ENCODE measurements at regions not wholly inside any gene's neighbourhood (a gene's known extent, or its start where the extent isn't known, plus 50 kb on each side); places are given as distances from the start of the nearest gene placed in this dataset.

DNA sequence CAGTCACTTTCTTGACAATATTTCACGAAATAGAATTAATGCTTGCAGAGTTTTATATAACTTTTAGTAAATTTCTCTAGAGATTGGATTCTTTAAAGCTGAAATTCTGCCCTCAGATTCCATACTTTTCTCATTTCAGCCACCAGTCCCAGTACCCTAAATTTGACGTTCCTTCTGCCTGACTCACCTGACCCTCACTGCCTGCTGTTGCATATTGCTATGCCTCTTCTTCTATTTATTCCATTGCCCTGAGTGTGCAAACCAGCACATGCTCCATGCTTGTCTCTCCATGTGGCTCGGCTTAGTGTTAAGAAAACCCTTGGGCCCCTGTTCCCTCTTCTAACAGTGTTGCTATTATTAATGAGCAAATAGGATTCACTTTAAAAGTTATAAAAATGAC is 533.3 kb downstream of the LRFN5 start:
- Histone ChIP-seq H3K36me3 (ENCODE audit: control insufficient read depth in 2 of 2, extremely low read depth in 1 of 2, insufficient read depth in 1 of 2, low read length in 1 of 2) (no peaks in the 10 kb centered on the region), H3K27ac (ENCODE audit: low read length) (no peak overlapping the region), H3K27me3 (replicated peaks in 1 of 2; ENCODE audit: control insufficient read depth in 2 of 2, extremely low read depth in 1 of 2, insufficient read depth in 2 of 2, low read length in 1 of 2) (no peaks in the 10 kb centered on the region), H3K4me1 (ENCODE audit: control insufficient read depth in 1 of 2, extremely low read depth in 1 of 2, insufficient read depth in 2 of 2, low read length in 2 of 2) (no peaks in the 10 kb centered on the region), H3K9me3 (no peaks in the 10 kb centered on the region), H3K4me3 (ENCODE audit: control insufficient read depth in 1 of 2, extremely low read depth in 1 of 2, low read length in 1 of 2) (no peak overlapping the region)
- Mint-ChIP-seq H3K27ac (no peak overlapping the region), H3K4me1 (no peaks in the 10 kb centered on the region), H3K27me3 (no peaks in the 10 kb centered on the region), H3K4me3 (no peak overlapping the region), H3K9me3 (peaks cover 0 to 4% (median 3%) of the 10 kb centered on the region in 3 donors), H3K36me3 (no peaks in the 10 kb centered on the region)
- WGBS (ENCODE audit: insufficient coverage): 60% methylated on average over 1 of the region's 3 CpGs
- ATAC-seq (replicated peaks in 1 of 4) (no peak), DNase-seq (no peak)
- CTCF ChIA-PET: no interaction called here
- POLR2A ChIA-PET: no interaction called here

GRCh38 chr14:42138406-42138805 is 531.7 kb downstream of the LRFN5 start:
- Histone ChIP-seq H3K4me1 (ENCODE audit: control insufficient read depth in 1 of 2, extremely low read depth in 1 of 2, insufficient read depth in 2 of 2, low read length in 2 of 2) (no peaks in the 10 kb centered on the region), H3K36me3 (ENCODE audit: control insufficient read depth in 2 of 2, extremely low read depth in 1 of 2, insufficient read depth in 1 of 2, low read length in 1 of 2) (no peaks in the 10 kb centered on the region), H3K27ac (ENCODE audit: low read length) (no peak overlapping the region), H3K27me3 (replicated peaks in 1 of 2; ENCODE audit: control insufficient read depth in 2 of 2, extremely low read depth in 1 of 2, insufficient read depth in 2 of 2, low read length in 1 of 2) (no peaks in the 10 kb centered on the region), H3K9me3 (no peaks in the 10 kb centered on the region), H3K4me3 (ENCODE audit: control insufficient read depth in 1 of 2, extremely low read depth in 1 of 2, low read length in 1 of 2) (no peak overlapping the region)
- Mint-ChIP-seq H3K9me3 (peaks cover 3 to 11% (median 4%) of the 10 kb centered on the region in 3 donors), H3K27me3 (no peaks in the 10 kb centered on the region), H3K4me1 (no peaks in the 10 kb centered on the region), H3K36me3 (no peaks in the 10 kb centered on the region), H3K27ac (no peak overlapping the region), H3K4me3 (no peak overlapping the region)
- ATAC-seq (replicated peaks in 1 of 4) (no peak), DNase-seq (no peak)
- WGBS (ENCODE audit: insufficient coverage): 82% methylated on average over 1 of the region's 1 CpG
- CTCF ChIA-PET: no interaction called here
- POLR2A ChIA-PET: no interaction called here

DNA sequence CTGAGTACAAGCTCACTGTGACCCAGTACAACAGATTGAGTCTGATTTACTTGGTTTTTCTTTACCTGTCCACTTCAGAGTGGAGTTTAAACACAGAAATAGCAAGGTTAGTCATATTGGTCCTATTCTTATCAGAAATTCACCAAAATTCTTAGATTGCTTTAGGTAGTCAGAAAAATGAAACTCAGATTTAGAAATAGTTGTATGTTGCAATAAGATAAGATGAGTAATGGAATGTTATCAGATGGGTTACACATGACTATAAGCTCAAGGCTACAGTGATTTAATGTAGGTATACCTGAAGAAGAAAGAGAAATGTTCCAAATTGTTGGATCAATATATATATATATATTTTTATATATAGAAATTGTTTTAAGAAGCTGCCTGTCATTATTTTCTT is 524.1 kb downstream of the LRFN5 start:
- no peak overlapping the region for H3K27ac Mint-ChIP-seq
- H3K36me3 ChIP-seq (ENCODE audit: control insufficient read depth in 2 of 2, extremely low read depth in 1 of 2, insufficient read depth in 1 of 2, low read length in 1 of 2): no peaks in the 10 kb centered on the region
- ATAC-seq (replicated peaks in 1 of 4): no peak
- POLR2A ChIA-PET: no interaction called here
- no peaks in the 10 kb centered on the region for H3K27me3 ChIP-seq (replicated peaks in 1 of 2; ENCODE audit: control insufficient read depth in 2 of 2, extremely low read depth in 1 of 2, insufficient read depth in 2 of 2, low read length in 1 of 2)
- H3K27me3 Mint-ChIP-seq: no peaks in the 10 kb centered on the region
- peaks cover 8 to 22% (median 12%) of the 10 kb centered on the region in 3 donors for H3K9me3 Mint-ChIP-seq
- no peak for DNase-seq
- no peak overlapping the region for H3K4me3 ChIP-seq (ENCODE audit: control insufficient read depth in 1 of 2, extremely low read depth in 1 of 2, low read length in 1 of 2)
- no peak overlapping the region for H3K27ac ChIP-seq (ENCODE audit: low read length)
- CTCF ChIA-PET: no interaction called here
- no peaks in the 10 kb centered on the region for H3K36me3 Mint-ChIP-seq
- H3K9me3 ChIP-seq: no peaks in the 10 kb centered on the region
- H3K4me1 ChIP-seq (ENCODE audit: control insufficient read depth in 1 of 2, extremely low read depth in 1 of 2, insufficient read depth in 2 of 2, low read length in 2 of 2): no peaks in the 10 kb centered on the region
- H3K4me3 Mint-ChIP-seq: no peak overlapping the region
- H3K4me1 Mint-ChIP-seq: no peaks in the 10 kb centered on the region

GRCh38 chr14:42123526-42123925 is 516.9 kb downstream of the LRFN5 start:
- peaks cover 10 to 17% (median 15%) of the 10 kb centered on the region in 3 donors for H3K9me3 Mint-ChIP-seq
- CTCF ChIA-PET: no interaction called here
- H3K36me3 Mint-ChIP-seq: no peaks in the 10 kb centered on the region
- Histone ChIP-seq H3K4me3 (ENCODE audit: control insufficient read depth in 1 of 2, extremely low read depth in 1 of 2, low read length in 1 of 2) (no peak overlapping the region), H3K36me3 (ENCODE audit: control insufficient read depth in 2 of 2, extremely low read depth in 1 of 2, insufficient read depth in 1 of 2, low read length in 1 of 2) (no peaks in the 10 kb centered on the region), H3K9me3 (no peaks in the 10 kb centered on the region), H3K27ac (ENCODE audit: low read length) (no peak overlapping the region), H3K4me1 (ENCODE audit: control insufficient read depth in 1 of 2, extremely low read depth in 1 of 2, insufficient read depth in 2 of 2, low read length in 2 of 2) (no peaks in the 10 kb centered on the region), H3K27me3 (replicated peaks in 1 of 2; ENCODE audit: control insufficient read depth in 2 of 2, extremely low read depth in 1 of 2, insufficient read depth in 2 of 2, low read length in 1 of 2) (no peaks in the 10 kb centered on the region)
- POLR2A ChIA-PET: no interaction called here
- no peak overlapping the region for H3K4me3 Mint-ChIP-seq
- no peaks in the 10 kb centered on the region for H3K27me3 Mint-ChIP-seq
- DNase-seq (no peak), ATAC-seq (replicated peaks in 1 of 4) (no peak)
- no peaks in the 10 kb centered on the region for H3K4me1 Mint-ChIP-seq
- H3K27ac Mint-ChIP-seq: no peak overlapping the region
- WGBS (ENCODE audit: insufficient coverage): 100% methylated on average over 1 of the region's 1 CpG

GRCh38 chr14:42113358-42114069 is 506.8 kb downstream of the LRFN5 start:
- WGBS (ENCODE audit: insufficient coverage): 89% methylated on average over 43 of the region's 60 CpGs

DNA sequence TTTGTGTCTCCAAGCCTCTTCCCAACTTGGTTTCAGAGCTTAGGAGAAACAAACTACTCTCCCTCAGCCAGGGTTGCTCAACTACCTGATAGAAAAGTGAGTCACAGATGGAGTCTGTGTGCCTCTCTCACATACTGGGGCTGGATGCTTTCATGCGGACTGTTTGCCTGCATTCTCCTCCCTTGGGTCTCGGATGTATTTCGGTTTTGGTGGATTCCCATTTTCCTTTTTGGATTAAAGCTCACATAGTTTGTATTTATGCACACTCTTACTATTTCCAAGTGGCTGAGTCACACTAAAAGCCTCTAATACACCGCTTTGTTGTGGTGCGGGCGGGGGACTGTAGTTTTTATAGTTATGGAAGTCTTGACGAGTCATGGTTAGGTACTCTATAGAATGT is 505.4 kb downstream of the LRFN5 start:
- peaks cover 8 to 37% (median 25%) of the 10 kb centered on the region in 3 donors for H3K9me3 Mint-ChIP-seq
- no peak overlapping the region for H3K27ac Mint-ChIP-seq
- no peaks in the 10 kb centered on the region for H3K27me3 Mint-ChIP-seq
- no peak for DNase-seq
- POLR2A ChIA-PET: no interaction called here
- no peak overlapping the region for H3K4me3 Mint-ChIP-seq
- Histone ChIP-seq H3K4me1 (ENCODE audit: control insufficient read depth in 1 of 2, extremely low read depth in 1 of 2, insufficient read depth in 2 of 2, low read length in 2 of 2) (no peaks in the 10 kb centered on the region), H3K27me3 (replicated peaks in 1 of 2; ENCODE audit: control insufficient read depth in 2 of 2, extremely low read depth in 1 of 2, insufficient read depth in 2 of 2, low read length in 1 of 2) (no peaks in the 10 kb centered on the region), H3K36me3 (ENCODE audit: control insufficient read depth in 2 of 2, extremely low read depth in 1 of 2, insufficient read depth in 1 of 2, low read length in 1 of 2) (no peaks in the 10 kb centered on the region), H3K4me3 (ENCODE audit: control insufficient read depth in 1 of 2, extremely low read depth in 1 of 2, low read length in 1 of 2) (no peak overlapping the region), H3K9me3 (no peaks in the 10 kb centered on the region), H3K27ac (ENCODE audit: low read length) (no peak overlapping the region)
- no peak for ATAC-seq (replicated peaks in 1 of 4)
- H3K4me1 Mint-ChIP-seq: no peaks in the 10 kb centered on the region
- no CpG with 5 or more reads among the region's 7 CpGs for WGBS (ENCODE audit: insufficient coverage)
- CTCF ChIA-PET: no interaction called here
- no peaks in the 10 kb centered on the region for H3K36me3 Mint-ChIP-seq

More at GRCh38 chr14:42113358-42114069, 506.8 kb downstream of the LRFN5 start:
- ATAC-seq (replicated peaks in 1 of 4): no peak
- no peak for DNase-seq
- POLR2A ChIA-PET: no interaction called here
- Mint-ChIP-seq H3K36me3 (no peaks in the 10 kb centered on the region), H3K9me3 (peaks cover under 1 to 32% (median 17%) of the 10 kb centered on the region in 3 donors), H3K27ac (no peak overlapping the region), H3K4me3 (no peak overlapping the region), H3K27me3 (no peaks in the 10 kb centered on the region), H3K4me1 (no peaks in the 10 kb centered on the region)
- CTCF ChIA-PET: no interaction called here
- Histone ChIP-seq H3K9me3 (no peaks in the 10 kb centered on the region), H3K4me1 (ENCODE audit: control insufficient read depth in 1 of 2, extremely low read depth in 1 of 2, insufficient read depth in 2 of 2, low read length in 2 of 2) (no peaks in the 10 kb centered on the region), H3K27me3 (replicated peaks in 1 of 2; ENCODE audit: control insufficient read depth in 2 of 2, extremely low read depth in 1 of 2, insufficient read depth in 2 of 2, low read length in 1 of 2) (no peaks in the 10 kb centered on the region), H3K27ac (ENCODE audit: low read length) (no peak overlapping the region), H3K4me3 (ENCODE audit: control insufficient read depth in 1 of 2, extremely low read depth in 1 of 2, low read length in 1 of 2) (no peak overlapping the region), H3K36me3 (ENCODE audit: control insufficient read depth in 2 of 2, extremely low read depth in 1 of 2, insufficient read depth in 1 of 2, low read length in 1 of 2) (no peaks in the 10 kb centered on the region)

DNA sequence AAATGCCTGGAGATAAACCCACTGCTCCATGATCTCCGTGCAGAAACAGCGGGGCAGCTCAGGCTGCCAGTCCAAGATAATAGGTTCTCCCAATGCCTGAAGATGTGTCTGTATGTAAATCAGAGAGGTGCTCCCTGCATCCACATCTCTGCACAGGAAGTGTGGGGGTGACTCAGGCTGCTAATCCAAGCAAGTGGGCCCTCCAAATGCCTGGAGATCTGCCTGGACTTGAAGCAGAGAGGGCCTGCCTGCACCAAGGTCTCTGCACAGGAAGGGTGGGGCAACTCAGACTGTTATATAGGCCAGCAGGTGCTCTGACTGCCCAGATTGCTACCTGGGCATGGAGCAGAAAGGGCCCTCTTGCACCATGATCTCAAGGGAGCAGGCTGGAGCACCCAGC is 504.7 kb downstream of the LRFN5 start:
- ChIA-PET CTCF (no interaction called here), POLR2A (no interaction called here)
- no peaks in the 10 kb centered on the region for H3K27me3 ChIP-seq (replicated peaks in 1 of 2; ENCODE audit: control insufficient read depth in 2 of 2, extremely low read depth in 1 of 2, insufficient read depth in 2 of 2, low read length in 1 of 2)
- H3K9me3 ChIP-seq: no peaks in the 10 kb centered on the region
- H3K4me1 ChIP-seq (ENCODE audit: control insufficient read depth in 1 of 2, extremely low read depth in 1 of 2, insufficient read depth in 2 of 2, low read length in 2 of 2): no peaks in the 10 kb centered on the region
- no CpG with 5 or more reads among the region's 2 CpGs for WGBS (ENCODE audit: insufficient coverage)
- no peak overlapping the region for H3K4me3 Mint-ChIP-seq
- no peak for DNase-seq
- H3K36me3 ChIP-seq (ENCODE audit: control insufficient read depth in 2 of 2, extremely low read depth in 1 of 2, insufficient read depth in 1 of 2, low read length in 1 of 2): no peaks in the 10 kb centered on the region
- H3K4me3 ChIP-seq (ENCODE audit: control insufficient read depth in 1 of 2, extremely low read depth in 1 of 2, low read length in 1 of 2): no peak overlapping the region
- no peaks in the 10 kb centered on the region for H3K27me3 Mint-ChIP-seq
- no peak overlapping the region for H3K27ac ChIP-seq (ENCODE audit: low read length)
- ATAC-seq (replicated peaks in 1 of 4): no peak
- H3K9me3 Mint-ChIP-seq: peaks cover 11 to 37% (median 25%) of the 10 kb centered on the region in 3 donors
- H3K27ac Mint-ChIP-seq: no peak overlapping the region
- no peaks in the 10 kb centered on the region for H3K4me1 Mint-ChIP-seq
- H3K36me3 Mint-ChIP-seq: no peaks in the 10 kb centered on the region
